ENCODE measurements at regions not wholly inside any gene's neighbourhood (a gene's known extent, or its start where the extent isn't known, plus 50 kb on each side); places are given as distances from the start of the nearest gene placed in this dataset.

- H3K4me1 Mint-ChIP-seq, result no peaks in the 10 kb centered on the region
Measured at GRCh38 chr12:18905134-18905533, 167.2 kb downstream of the CAPZA3 start.

DNA sequence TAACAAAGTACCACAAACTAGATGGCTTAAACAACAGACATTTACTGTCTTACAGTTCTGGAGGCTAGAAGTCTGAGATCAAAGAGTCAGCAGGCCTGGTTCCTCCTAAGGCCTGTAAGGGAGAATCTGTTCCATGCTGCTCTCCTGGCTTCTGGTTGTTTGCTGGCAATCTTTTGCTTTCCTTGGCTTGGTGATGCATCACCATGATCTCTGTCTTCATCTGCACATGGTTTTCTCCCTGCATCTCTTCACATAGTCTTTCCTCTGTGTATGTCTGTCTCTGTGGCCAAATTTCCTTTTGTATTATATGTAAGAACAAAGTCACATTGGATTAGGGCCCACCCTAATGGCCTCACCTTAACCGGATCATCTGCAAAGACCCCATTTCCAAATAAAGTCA lies 168.5 kb downstream of the CAPZA3 start:
- Mint-ChIP-seq H3K4me3 (no peak overlapping the region), H3K27ac (no peak overlapping the region), H3K4me1 (no peaks in the 10 kb centered on the region), H3K27me3 (ENCODE audit: low read depth, poor library complexity) (peaks cover 7% of the 10 kb centered on the region), H3K36me3 (ENCODE audit: low read depth) (no peaks in the 10 kb centered on the region), H3K9me3 (peaks cover 4% of the 10 kb centered on the region)
- DNase-seq, result no peak
- TF ChIP-seq, protein P1, sequence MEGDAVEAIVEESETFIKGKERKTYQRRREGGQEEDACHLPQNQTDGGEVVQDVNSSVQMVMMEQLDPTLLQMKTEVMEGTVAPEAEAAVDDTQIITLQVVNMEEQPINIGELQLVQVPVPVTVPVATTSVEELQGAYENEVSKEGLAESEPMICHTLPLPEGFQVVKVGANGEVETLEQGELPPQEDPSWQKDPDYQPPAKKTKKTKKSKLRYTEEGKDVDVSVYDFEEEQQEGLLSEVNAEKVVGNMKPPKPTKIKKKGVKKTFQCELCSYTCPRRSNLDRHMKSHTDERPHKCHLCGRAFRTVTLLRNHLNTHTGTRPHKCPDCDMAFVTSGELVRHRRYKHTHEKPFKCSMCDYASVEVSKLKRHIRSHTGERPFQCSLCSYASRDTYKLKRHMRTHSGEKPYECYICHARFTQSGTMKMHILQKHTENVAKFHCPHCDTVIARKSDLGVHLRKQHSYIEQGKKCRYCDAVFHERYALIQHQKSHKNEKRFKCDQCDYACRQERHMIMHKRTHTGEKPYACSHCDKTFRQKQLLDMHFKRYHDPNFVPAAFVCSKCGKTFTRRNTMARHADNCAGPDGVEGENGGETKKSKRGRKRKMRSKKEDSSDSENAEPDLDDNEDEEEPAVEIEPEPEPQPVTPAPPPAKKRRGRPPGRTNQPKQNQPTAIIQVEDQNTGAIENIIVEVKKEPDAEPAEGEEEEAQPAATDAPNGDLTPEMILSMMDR (IDR thresholded peaks at IDR 0.05), result no peak

More at GRCh38 chr12:18905134-18905533, 167.2 kb downstream of the CAPZA3 start:
- no peak for DNase-seq
- TF ChIP-seq, protein P1 (IDR thresholded peaks at IDR 0.05), result no peak
- no peak overlapping the region for H3K27ac Mint-ChIP-seq
- H3K36me3 Mint-ChIP-seq (ENCODE audit: low read depth), result no peaks in the 10 kb centered on the region
- no peak overlapping the region for H3K4me3 Mint-ChIP-seq
- no peaks in the 10 kb centered on the region for H3K9me3 Mint-ChIP-seq
- H3K27me3 Mint-ChIP-seq (ENCODE audit: low read depth, poor library complexity), result peaks cover 7% of the 10 kb centered on the region

- Mint-ChIP-seq H3K9me3 (peaks cover 11% of the 10 kb centered on the region), H3K27ac (no peak overlapping the region), H3K4me3 (no peak overlapping the region), H3K27me3 (ENCODE audit: low read depth, poor library complexity) (peaks cover 7% of the 10 kb centered on the region), H3K4me1 (no peaks in the 10 kb centered on the region), H3K36me3 (ENCODE audit: low read depth) (no peaks in the 10 kb centered on the region)
- TF ChIP-seq, protein P1 (IDR thresholded peaks at IDR 0.05), result no peak
- no peak for DNase-seq
Measured at GRCh38 chr12:18907127-18907526, 169.2 kb downstream of the CAPZA3 start.

DNA sequence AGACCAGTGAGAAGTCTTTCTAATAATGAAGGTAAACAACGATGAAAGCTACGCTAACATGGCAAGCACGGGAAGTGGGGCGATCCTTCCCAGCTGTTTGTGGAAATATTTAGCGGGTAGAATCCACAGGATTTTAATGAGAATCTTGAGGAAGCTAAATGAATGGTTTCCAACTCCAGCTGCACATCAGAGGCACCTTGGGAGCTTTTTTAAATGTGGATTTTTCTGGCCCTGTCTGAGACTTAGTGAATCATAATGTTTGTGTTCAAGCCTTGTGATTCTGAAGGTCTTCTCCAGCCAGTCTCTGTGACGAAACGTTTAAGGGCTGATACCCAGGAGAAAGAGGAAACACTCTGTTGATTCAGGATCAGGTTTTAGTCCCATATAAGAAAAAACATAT lies 169.8 kb downstream of the CAPZA3 start:
- H3K9me3 Mint-ChIP-seq, result peaks cover 15% of the 10 kb centered on the region
- no peaks in the 10 kb centered on the region for H3K4me1 Mint-ChIP-seq

DNA sequence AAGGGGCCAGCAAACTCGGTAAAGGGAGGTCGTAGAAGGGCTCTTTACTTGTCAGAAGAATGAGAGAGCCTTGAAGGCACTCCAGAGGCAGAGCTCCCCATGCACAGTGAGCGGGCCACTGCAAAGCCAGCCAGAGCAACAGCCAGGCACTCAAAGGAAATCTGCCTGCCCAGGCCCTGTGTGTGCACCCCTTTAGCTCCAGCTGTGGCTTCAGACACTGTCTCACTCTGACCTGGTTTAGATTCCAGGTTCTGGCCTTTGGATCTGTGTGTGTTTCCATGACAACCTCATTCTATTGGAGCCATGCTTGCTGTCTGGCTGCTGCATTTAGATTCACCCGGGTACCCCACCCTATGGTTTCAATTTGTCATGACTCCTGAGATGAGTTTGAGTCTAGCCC lies 170.3 kb downstream of the CAPZA3 start:
- peak overlapping the region; percentile 45 for H3K27ac Mint-ChIP-seq
- TF ChIP-seq, protein P1 (IDR thresholded peaks at IDR 0.05), result no peak
- H3K36me3 Mint-ChIP-seq (ENCODE audit: low read depth), result no peaks in the 10 kb centered on the region
- no peak overlapping the region for H3K4me3 Mint-ChIP-seq
- H3K9me3 Mint-ChIP-seq, result peaks cover 15% of the 10 kb centered on the region
- H3K4me1 Mint-ChIP-seq, result no peaks in the 10 kb centered on the region
- H3K27me3 Mint-ChIP-seq (ENCODE audit: low read depth, poor library complexity), result peaks cover 7% of the 10 kb centered on the region
- DNase-seq, result no peak

More for the DNA sequence above, 169.8 kb downstream of the CAPZA3 start:
- no peak overlapping the region for H3K27ac Mint-ChIP-seq
- no peak overlapping the region for H3K4me3 Mint-ChIP-seq
- H3K27me3 Mint-ChIP-seq (ENCODE audit: low read depth, poor library complexity), result peaks cover 7% of the 10 kb centered on the region
- TF ChIP-seq, protein P1 (IDR thresholded peaks at IDR 0.05), result no peak
- no peak for DNase-seq
- H3K36me3 Mint-ChIP-seq (ENCODE audit: low read depth), result no peaks in the 10 kb centered on the region

DNA sequence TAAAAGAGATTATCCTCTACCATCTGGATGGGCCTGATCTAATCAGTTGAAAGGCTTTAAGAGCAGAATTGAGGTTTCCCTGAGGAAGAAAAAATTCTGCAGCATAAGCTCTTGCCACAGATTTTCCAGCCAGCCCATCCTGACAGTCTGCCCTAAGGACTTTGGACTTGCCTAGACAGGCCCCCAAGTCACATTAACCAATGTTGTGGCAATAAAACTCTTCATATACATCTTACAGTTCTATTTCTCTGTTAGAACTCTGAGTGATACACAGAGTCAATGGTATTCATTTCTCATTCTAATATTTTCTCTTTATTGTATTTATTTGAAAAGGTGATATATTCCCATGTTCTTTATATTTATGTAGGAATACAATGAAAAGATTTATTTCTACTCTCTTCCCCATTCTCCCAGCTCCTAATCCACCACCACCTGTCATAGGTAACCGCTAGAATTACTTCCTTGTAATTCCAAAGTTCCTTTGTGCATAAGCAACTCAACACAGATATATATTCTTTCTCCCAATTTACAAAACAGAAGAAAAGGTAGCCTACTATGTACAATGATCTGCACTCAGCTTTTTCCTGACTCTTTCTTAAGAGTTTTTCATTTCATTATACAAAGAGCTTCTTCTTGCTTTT lies 182.1 kb downstream of the CAPZA3 start:
- H3K4me3 Mint-ChIP-seq, result no peak overlapping the region
- no peaks in the 10 kb centered on the region for H3K4me1 Mint-ChIP-seq
- H3K36me3 Mint-ChIP-seq (ENCODE audit: low read depth), result no peaks in the 10 kb centered on the region
- H3K27me3 Mint-ChIP-seq (ENCODE audit: low read depth, poor library complexity), result peaks cover 6% of the 10 kb centered on the region
- no peak overlapping the region for H3K27ac Mint-ChIP-seq
- DNase-seq, result no peak
- no peaks in the 10 kb centered on the region for H3K9me3 Mint-ChIP-seq
- TF ChIP-seq, protein P1 (IDR thresholded peaks at IDR 0.05), result no peak
